GM18498 (cell line): ENCODE measurements at regions not wholly inside any gene's neighbourhood (a gene's known extent, or its start where the extent isn't known, plus 50 kb on each side); places are given as distances from the start of the nearest gene placed in this dataset.
"Not testable (repeated sequence)": the region's sequence is repeated elsewhere in the genome, so short reads cannot be mapped to it uniquely, and the experiment has no call there.

Experiments
- ATAC-seq: cut with Tn5 transposase; IDR thresholded peaks from one replicate; pipeline ENCODE4 v1.9.1; 2021; ENCODE audit warnings: mild to moderate bottlenecking, moderate library complexity; ENCODE audit not compliant: unreplicated experiment

DNA sequence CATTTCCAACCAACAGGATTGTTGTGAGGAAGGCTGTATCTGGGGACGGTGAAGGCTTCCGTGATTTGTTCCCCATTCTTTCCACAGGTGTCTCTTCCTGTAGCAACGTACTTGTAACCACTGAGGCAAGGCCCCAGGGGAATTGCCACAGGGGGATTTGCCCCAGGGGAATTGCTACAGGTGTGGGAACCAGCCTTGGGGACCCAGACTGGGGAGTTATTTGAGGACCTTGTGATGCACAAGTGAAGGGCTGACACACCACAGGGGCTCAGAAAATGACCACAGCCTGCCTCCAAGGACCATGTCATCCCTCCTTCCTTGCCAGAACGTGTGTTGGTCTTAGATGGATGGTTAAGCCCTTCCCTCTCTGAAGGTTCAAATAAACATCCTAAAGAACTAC lies 131.4 kb upstream of the RGS6 start:
- ATAC-seq, result no peak

DNA sequence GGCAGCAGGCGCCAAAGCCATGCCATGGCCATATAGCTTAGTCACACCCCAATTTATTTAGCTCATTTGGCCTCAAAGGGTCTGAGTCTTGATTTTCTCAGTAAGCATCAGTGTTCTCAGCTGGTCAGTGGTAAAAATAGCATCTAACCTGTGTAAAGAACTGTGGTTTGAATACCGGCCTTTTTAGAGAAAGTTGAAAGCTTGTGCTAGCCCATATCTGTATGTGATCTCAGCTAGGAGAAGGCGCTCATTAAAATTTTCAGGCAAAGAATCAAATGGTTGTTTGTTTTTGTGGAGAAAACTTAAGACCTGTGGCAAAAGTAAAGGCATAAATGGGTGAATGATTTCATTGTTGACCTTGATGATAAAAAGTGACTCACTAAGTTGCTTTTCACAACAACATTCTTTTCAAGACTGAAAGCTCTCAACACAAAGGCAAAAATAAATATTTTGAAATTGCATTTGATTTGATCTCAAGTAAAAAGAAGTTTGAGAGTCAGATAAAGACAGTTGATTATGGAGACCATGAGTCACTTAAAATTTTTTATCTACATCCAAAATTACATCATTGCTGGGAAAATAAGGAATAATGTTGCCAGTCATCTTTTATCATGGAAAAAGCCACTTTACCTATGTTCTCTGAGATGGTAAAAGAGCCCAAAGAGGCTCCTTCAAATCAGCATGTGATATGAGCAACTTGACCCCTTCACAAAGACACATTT lies 128.5 kb upstream of the RGS6 start:
- ATAC-seq, result no peak

DNA sequence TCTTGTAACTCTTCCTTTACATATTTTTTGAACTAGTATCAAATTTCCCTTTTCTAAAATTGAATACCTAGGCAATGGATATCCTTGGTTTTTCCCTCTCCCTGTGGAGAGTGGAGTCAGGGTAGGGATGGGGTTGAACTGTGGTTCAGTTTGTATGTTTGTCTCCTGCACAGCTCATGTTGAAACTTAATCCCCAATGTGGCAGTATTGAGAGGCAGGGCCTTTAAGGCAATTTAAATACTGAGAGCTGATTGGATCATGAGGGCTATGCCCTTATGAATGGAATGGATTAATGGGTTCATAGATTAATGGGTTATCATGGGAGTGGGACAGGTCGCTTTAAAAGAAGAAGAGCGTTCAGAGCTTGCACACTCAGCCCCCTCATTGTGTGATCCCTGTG lies 127.2 kb upstream of the RGS6 start:
- no peak for ATAC-seq

DNA sequence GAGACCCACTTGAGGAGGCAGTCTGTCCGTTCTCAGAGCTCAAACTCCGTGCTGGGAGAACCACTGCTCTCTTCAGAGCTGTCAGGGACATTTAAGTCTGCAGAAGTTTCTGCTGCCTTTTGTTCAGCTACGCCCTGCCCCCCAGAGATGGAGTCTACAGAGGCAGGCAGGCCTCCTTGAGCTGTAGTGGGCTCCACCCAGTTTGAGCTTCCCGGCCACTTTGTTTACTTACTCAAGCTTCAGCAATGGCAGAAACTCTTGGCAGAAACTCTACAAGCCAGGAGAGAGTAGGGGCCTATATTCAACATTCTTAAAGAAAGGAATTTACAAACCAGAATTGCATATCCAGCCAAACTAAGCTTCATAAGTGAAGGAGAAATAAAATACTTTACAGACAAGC lies 125.2 kb upstream of the RGS6 start:
- ATAC-seq, result not testable (repeated sequence)

DNA sequence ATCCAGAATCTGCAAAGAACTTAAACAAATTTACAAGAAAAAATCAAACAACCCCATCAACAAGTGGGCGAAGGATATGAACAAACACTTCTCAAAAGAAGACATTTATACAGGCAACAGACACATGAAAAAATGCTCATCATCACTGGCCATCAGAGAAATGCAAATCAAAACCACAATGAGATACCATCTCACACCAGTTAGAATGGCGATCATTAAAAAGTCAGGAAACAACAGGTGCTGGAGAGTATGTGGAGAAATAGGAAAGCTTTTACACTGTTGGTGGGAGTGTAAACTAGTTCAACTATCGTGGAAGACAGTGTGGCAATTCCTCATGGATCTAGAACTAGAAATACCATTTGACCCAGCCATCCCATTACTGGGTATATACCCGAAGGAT lies 121.4 kb upstream of the RGS6 start:
- not testable (repeated sequence) for ATAC-seq

DNA sequence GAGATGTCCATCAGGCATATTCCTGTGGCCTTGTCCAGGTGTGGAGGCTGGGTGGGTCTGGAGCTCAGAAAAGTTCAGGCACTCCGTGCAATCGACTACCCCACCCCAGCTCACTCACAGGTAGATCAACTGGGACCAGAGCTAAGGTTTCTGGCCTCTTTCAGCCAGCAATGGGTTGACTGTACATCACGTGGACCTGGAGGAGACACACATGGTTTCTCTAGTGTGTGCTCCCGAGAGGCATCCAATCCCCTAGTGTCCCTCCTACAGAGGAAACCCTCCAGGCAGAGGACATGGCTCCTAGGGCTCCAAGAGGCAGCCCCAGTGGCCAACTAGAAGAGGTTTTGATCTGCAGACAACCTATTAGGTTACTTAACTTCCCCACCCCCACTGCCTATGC lies 119.5 kb upstream of the RGS6 start:
- ATAC-seq, result no peak

DNA sequence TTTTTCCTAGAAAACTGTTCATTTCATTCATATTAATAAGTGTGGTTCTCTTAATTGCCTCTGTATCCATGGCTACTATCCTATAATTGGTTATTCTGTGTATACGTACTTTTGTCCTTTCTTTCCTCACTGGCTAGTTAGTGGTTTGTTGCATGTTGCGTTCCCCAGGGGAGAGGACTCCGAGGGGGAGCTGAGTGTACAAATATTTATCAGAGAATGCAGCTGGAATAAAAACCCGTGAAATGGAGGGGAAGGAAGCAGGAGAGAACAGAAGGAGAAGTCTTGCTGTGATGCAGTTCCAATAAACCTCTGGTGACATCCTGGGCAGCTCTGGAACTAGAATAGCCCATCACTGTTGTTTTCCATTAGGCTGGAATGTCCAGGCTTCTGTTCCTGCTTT lies 117.1 kb upstream of the RGS6 start:
- ATAC-seq, result no peak

DNA sequence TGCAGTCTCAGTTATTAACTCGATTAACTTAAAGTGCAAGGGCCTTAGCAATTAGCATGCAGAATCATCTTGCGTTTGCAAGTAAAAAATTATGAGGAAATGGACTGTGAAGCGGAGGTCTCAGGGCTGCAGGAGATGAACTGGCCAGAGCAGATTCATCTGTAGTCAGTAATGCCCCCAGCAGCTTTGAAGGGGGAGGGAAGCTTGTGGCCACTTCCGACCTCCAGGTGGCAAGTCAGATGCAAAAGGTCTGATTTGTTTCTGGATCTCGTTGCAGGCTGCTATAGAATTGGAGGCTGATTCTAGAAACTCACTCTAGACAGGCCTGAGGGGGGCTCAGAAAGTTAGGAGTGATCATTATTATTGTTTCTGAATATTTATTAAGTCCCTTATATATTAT lies 107.4 kb upstream of the RGS6 start:
- ATAC-seq, result no peak

DNA sequence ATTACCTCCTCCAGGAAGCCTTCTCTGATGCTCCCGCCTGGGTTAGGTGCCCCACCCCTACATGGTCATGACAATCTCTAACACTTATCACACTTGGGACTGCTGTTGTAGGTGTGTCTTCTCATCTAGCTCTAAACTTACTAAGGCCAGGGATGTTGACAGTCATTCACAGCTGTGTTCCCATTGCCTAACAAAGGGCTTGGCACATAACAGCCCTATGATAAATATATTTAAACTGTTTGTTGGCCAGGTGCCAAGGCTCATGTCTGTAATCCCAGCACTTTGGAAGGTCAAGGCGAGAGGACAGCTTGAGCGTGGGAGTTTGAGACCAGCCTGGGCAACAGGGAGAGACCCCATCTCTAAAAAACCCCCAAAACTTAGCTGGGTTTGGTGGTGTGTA lies 98.8 kb upstream of the RGS6 start:
- ATAC-seq, result no peak

DNA sequence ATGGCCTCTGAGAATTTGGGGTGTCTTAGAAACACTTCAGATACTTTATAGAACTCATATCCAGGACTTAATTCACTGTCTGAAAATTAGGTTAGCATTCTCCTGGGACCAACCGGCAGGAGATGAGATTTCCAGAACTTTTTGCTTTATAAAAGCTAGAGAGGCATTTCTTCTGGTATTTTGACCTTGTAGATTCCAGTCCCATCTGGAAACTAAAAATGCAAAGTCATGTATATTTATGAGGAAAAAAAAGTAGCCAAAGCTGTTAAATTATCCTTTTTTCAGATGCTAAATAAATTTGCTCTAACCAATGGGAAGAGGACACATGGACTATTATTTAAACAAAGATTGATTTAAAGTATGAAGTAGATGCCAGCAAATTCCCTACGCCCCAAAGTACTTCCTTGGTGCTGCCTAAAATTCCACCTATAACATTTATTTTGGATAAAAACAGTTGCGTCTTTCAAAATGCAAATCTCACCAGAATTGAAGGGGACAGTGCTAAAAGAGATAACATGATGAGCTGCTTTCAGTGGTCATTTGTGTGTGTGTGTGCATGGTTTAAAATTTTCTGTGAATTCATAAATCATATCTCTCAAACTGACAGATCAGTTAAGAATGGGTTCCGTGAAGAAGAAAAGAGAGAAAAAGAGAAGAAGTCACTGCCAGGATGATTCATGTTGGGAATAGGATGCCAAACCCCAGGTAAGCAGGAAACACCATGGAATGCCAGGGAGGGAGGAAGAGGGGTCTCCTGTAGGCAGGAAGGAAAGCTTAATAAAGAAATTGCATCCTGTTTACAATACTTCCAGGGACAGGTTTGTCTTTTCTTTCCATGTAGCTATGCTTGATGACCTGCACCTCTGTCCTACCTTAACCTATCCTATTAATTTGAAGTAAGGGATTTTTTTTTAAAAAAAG lies 97.7 kb upstream of the RGS6 start:
- no peak for ATAC-seq

DNA sequence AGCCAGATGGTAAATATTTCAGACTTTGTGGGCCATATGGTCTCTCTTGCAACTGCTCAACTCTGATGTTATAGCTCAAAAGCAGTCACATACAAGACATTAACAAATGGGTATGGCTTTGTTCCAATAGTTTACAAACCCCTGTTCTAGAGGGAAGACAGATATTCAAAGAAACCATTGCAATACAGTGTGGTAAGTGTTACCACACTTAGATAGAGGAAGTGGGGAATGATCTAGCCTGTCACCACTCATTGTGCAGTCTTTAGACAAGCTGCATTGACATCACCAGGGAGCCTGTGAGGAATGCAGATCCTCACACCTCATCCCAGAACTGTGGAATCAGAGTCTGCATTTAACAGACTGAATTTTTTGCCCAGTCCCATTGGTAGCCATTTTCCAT lies 80.0 kb upstream of the RGS6 start:
- no peak for ATAC-seq

DNA sequence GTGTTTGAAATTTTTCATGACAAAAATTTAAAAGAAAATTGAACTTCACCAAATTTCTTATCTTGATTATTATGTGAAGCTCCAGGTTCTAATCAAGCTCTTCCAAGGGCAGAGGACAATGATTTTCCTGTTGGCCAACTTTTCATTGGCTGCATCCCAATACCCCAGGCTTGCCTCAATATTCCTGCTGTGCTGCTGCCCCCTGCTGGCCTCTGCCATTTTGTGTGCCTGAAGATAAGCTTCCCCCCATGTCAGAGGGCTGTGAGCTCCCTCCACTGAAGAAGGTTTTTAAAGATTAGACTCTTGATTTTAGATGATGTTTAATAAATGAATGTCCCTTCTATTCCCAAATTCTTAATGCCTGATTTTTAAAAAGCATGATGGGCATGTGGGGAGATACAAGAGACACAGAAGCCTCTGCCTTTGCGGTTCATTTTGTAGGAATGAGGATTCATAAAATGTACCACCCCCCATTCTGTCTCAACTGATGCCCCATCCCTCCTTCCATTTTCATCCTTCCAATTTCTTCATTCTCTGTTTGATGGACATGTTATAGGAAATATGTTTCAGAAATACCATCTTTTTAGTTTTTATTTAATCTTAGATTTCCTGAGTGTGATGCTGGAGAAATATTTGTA lies 76.7 kb upstream of the RGS6 start:
- ATAC-seq, result no peak

DNA sequence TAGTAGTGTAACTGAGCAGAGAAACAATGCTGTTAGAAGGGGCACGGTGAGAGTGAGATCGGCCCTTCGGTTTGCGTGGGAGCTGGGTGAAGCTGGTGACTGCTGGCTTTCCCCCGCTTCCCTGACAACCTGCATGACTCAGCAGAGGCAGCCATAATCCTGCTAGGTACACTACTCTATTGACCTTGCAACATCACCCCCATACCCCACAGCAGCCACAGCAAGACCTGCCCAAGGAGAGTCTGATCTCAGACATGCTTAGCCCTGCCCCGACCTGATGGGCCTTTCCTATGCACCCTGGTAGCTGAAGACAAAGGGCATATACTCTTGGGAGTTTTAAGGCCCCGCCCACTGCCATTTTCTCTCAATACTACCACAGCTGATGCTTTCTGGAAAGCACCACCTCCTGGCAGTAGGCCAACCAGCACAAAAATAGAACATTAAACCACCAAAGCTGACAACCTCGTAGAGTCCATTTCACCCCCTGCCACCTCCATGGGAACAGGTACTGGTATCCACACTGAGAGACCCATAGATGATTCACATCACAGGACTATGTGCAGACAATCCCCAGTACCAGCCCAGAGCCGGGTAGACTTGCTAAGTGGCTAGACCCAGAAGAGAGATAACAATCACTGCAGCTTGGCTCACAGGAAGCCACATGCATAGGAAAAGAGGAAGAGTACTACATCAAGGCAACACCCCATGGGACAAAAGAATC lies 75.9 kb upstream of the RGS6 start:
- ATAC-seq, result peak; percentile 58

DNA sequence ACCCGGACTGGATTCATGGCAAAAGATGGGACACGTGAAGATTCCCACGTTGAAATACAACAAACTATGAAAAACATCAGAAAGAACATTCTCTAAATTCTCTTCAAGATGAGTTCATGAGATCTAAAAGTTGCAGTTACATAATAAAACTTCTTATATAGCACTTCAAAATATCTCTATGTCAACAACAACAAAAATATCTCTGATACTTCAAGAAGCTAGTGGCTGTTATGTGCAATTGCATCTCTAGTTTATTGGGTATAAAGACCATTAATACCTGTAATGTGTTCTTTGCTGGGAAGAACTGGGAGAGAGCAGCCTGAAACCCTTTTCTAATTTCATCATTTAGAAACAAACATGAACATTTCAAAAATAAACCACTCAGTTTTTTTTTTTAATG lies 69.2 kb upstream of the RGS6 start:
- ATAC-seq, result no peak

DNA sequence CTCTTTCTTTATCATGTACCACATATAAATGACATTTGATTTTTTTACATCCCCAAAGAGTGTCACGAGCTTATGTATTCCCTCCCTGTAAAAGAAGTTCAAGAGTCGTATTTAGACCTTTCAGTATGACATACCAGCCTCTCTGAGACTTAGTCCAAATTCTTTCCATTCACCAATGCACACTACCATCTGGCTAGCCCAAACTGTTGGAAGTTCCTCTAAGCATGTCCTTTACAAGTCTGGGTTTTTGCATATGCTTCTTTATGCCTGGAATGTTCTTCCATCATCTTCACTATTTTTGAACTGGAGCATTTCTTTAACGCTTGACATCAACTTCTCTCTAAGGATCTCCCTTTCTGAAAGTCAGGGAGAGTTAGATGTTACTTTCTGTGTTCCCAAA lies 68.5 kb upstream of the RGS6 start:
- no peak for ATAC-seq
